Activated B cell treated with CpG ODN at 0.5 μM for 24 hours (primary cell): ENCODE measurements at regions not wholly inside any gene's neighbourhood (a gene's known extent, or its start where the extent isn't known, plus 50 kb on each side); places are given as distances from the start of the nearest gene placed in this dataset.
"Not testable (repeated sequence)": the region's sequence is repeated elsewhere in the genome, so short reads cannot be mapped to it uniquely, and the experiment has no call there.

Experiments
- ATAC-seq: fragments of 200-7000 bp; cut with Tn5 transposase; one replicate; pipeline ENCODE4 v1.10.0; 2021; ENCODE audit warnings: low read depth, mild to moderate bottlenecking, moderate library complexity
- CTCF ChIA-PET: fragments of 350-600 bp; sonication (Branson Sonifier 250); formaldehyde crosslinking; loops from one replicate; lab custom pipeline; 2021; ENCODE audit warnings: antibody characterized with exemption; lab: Charles Lee
- POLR2A ChIA-PET: fragments of 350-600 bp; sonication (Branson Sonifier 250); formaldehyde crosslinking; loops from one replicate; lab custom pipeline; 2021; ENCODE audit warnings: antibody characterized with exemption; lab: Charles Lee
- DNase-seq: peaks from one replicate; pipeline ENCODE4 v3.0.0; 2022
- H3K27ac Mint-ChIP-seq: one replicate; pipeline ENCODE4 v1.8.0; 2020; ENCODE audit warnings: mixed read lengths
- H3K27me3 Mint-ChIP-seq: one replicate; pipeline ENCODE4 v1.8.0; 2021; ENCODE audit warnings: mixed read lengths
- H3K36me3 Mint-ChIP-seq: one replicate; pipeline ENCODE4 v1.8.0; 2021; ENCODE audit warnings: low read depth, mixed read lengths
- H3K4me1 Mint-ChIP-seq: one replicate; pipeline ENCODE4 v1.8.0; 2021; ENCODE audit warnings: mixed read lengths
- H3K4me3 Mint-ChIP-seq: one replicate; pipeline ENCODE4 v1.8.0; 2020; ENCODE audit warnings: mild to moderate bottlenecking, mixed read lengths
- H3K9me3 Mint-ChIP-seq: one replicate; pipeline ENCODE4 v1.8.0; 2020; ENCODE audit warnings: mixed read lengths
- intact Hi-C: fragments of 100-400 bp; cut with micrococcal nuclease; formaldehyde crosslinking; loops from one replicate; pipeline ENCODE4 v1.15.1; 2024
- TF ChIP-seq, protein P1 (sequence below): fragments of 200-600 bp; IDR thresholded peaks from one replicate; pipeline ENCODE4 v1.8.0; 2022; ENCODE audit warnings: antibody characterized with exemption, mild to moderate bottlenecking

DNA sequence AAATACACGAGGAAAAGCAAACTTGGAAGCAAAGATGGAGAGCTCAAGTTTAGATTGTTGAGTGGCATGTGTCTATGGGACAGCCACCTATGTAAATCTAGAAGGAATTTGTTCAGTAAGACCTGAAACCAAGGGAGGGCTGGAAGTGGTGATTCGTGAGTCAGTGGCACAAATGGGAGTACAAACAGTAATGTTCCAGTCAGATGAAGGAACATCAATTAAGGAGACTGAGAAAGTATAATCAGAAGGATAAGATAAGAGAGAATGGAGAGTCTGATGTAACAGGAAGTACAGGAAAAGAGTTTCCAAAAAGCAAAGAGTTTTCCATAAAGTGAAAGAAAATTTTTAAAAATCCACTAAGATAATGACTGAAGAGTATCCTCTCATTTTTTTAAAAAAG, 544.2 kb downstream of the KIF20B start:
- ATAC-seq: no peak
- Mint-ChIP-seq H3K4me1 (no peaks in the 10 kb centered on the region), H3K27ac (no peak overlapping the region), H3K9me3 (peaks cover 2% of the 10 kb centered on the region), H3K36me3 (no peaks in the 10 kb centered on the region), H3K27me3 (peaks cover 1% of the 10 kb centered on the region), H3K4me3 (no peak overlapping the region)
- TF ChIP-seq, protein P1, sequence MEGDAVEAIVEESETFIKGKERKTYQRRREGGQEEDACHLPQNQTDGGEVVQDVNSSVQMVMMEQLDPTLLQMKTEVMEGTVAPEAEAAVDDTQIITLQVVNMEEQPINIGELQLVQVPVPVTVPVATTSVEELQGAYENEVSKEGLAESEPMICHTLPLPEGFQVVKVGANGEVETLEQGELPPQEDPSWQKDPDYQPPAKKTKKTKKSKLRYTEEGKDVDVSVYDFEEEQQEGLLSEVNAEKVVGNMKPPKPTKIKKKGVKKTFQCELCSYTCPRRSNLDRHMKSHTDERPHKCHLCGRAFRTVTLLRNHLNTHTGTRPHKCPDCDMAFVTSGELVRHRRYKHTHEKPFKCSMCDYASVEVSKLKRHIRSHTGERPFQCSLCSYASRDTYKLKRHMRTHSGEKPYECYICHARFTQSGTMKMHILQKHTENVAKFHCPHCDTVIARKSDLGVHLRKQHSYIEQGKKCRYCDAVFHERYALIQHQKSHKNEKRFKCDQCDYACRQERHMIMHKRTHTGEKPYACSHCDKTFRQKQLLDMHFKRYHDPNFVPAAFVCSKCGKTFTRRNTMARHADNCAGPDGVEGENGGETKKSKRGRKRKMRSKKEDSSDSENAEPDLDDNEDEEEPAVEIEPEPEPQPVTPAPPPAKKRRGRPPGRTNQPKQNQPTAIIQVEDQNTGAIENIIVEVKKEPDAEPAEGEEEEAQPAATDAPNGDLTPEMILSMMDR: no peak
- ChIA-PET POLR2A (no interaction called here), CTCF (no interaction called here)
- intact Hi-C loops: no loop called here
- no peak for DNase-seq

DNA sequence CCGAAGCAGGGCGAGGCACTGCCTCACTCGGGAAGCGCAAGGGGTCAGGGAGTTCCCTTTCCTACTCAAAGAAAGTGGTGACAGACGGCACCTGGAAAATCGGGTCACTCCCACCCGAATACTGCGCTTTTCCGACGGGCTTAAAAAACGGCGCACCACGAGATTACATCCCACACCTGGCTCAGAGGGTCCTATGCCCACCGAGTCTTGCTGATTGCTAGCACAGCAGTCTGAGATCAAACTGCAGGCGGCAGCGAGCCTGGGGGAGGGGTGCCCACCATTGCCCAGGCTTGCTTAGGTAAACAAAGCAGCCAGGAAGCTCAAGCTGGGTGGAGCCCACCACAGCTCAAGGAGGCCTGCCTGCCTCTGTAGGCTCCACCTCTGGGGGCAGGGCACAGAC, 549.4 kb downstream of the KIF20B start:
- H3K4me3 Mint-ChIP-seq, H3K27me3 Mint-ChIP-seq, intact Hi-C loops, H3K9me3 Mint-ChIP-seq, H3K27ac Mint-ChIP-seq, H3K4me1 Mint-ChIP-seq, H3K36me3 Mint-ChIP-seq, ATAC-seq, DNase-seq, POLR2A ChIA-PET, CTCF ChIA-PET: not testable (repeated sequence)

DNA sequence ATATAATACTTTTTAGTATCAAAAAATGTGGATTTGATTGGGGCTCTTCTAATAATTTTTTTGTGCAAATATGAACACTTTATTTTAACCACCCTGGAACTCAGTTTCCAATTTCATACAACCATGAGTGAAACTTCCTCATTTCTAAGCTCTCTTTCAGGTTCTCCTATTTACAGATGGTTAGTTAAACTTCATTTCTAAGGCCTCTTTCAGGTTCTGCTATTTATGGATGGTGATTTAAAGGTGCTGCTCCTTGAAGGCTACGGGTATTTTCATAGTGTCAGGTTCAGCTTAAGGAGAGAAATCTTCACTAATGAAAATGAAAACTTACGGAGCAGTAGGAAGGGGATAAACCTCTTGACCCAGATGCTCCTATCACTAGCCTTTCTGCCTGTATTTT, 568.3 kb downstream of the KIF20B start:
- ATAC-seq (no peak), DNase-seq (no peak)
- ChIA-PET CTCF (no interaction called here), POLR2A (no interaction called here)
- intact Hi-C loops: no loop called here
- Mint-ChIP-seq H3K27me3 (no peaks in the 10 kb centered on the region), H3K4me3 (no peak overlapping the region), H3K36me3 (no peaks in the 10 kb centered on the region), H3K4me1 (peaks cover 4% of the 10 kb centered on the region), H3K27ac (no peak overlapping the region), H3K9me3 (no peaks in the 10 kb centered on the region)
- TF ChIP-seq, protein P1: no peak

GRCh38 chr10:90274721-90275468, 573.5 kb downstream of the KIF20B start:
- TF ChIP-seq, protein P1: no peak
- Mint-ChIP-seq H3K9me3 (peaks cover 5% of the 10 kb centered on the region), H3K27me3 (peaks cover 2% of the 10 kb centered on the region), H3K36me3 (no peaks in the 10 kb centered on the region), H3K4me3 (no peak overlapping the region), H3K27ac (no peak overlapping the region), H3K4me1 (peaks cover under 1% of the 10 kb centered on the region)
- CTCF ChIA-PET: no interaction called here
- POLR2A ChIA-PET: no interaction called here
- intact Hi-C loops: no loop called here
- ATAC-seq (no peak), DNase-seq (no peak)

DNA sequence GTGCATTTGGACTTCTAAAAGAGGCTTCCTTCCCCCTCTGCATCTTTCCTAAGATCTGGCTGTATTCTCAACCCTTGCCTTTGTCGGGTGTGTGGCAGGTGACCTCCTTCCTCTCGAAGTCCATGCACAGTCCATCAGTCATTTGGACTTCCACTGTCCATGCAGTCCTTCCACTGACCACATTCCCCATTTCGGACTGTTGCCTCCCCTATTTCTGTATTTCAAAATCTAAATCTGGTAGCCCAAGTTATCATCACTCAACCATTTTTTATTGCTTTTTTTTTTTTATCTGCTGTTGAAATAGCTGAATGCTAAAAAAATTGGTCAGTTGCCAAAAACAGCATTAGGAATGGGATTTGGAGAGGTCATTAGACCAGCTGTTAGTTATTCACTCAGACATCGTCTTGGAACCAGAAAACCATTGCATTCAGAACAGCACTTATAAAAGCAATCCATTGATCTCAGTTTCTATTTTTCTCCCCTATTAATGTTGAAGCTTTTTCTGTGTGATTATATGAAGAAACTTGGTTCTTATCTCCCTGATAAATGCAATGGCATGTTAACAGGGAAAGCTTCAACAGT, 575.6 kb downstream of the KIF20B start:
- Mint-ChIP-seq H3K27ac (no peak overlapping the region), H3K36me3 (no peaks in the 10 kb centered on the region), H3K4me3 (no peak overlapping the region), H3K9me3 (peaks cover 5% of the 10 kb centered on the region), H3K4me1 (no peaks in the 10 kb centered on the region), H3K27me3 (peaks cover 2% of the 10 kb centered on the region)
- ATAC-seq (no peak), DNase-seq (no peak)
- POLR2A ChIA-PET: no interaction called here
- CTCF ChIA-PET: no interaction called here
- TF ChIP-seq, protein P1: no peak
- intact Hi-C loops: no loop called here
